OCI-LY7 (cell line): ENCODE measurements at regions not wholly inside any gene's neighbourhood (a gene's known extent, or its start where the extent isn't known, plus 50 kb on each side); places are given as distances from the start of the nearest gene placed in this dataset.
"Not testable (repeated sequence)": the region's sequence is repeated elsewhere in the genome, so short reads cannot be mapped to it uniquely, and the experiment has no call there.

ENCODE experiments used
- BruUV-seq: library from RNA; stranded (reverse); fragments of 400-500 nt; replicated peaks from 2 replicates; lab custom pipeline; 2021; lab: Mats Ljungman, UMichigan
- CTCF ChIA-PET: fragments of 300-600 bp; sonication (Branson Sonifier 250); formaldehyde crosslinking; loops from one replicate; lab custom pipeline; 2022; ENCODE audit warnings: antibody characterized with exemption; ENCODE audit not compliant: unreplicated experiment; lab: Charles Lee
- POLR2A ChIA-PET: fragments of 300-600 bp; sonication (Branson Sonifier 250); formaldehyde crosslinking; loops from one replicate; lab custom pipeline; 2022; ENCODE audit warnings: antibody characterized with exemption; lab: Charles Lee
- DNase-seq: peaks from one replicate; pipeline ENCODE4 v3.0.0-alpha.2; 2015; ENCODE audit warnings: low spot score
- H2AFZ ChIP-seq: fragments of 200-600 bp; sonication (generic), shearing (Covaris generic); 2 replicates; pipeline ENCODE4 v1.6.1; 2014; ENCODE audit warnings: mild to moderate bottlenecking, antibody characterized with exemption, low read length, moderate library complexity
- H3K27ac ChIP-seq: fragments of 200-600 bp; sonication (generic); 2 replicates; pipeline ENCODE4 v1.5.1; 2014; ENCODE audit warnings: mixed run types, low read depth, mild to moderate bottlenecking, moderate library complexity, low read length, inconsistent platforms; ENCODE audit not compliant: poor library complexity, severe bottlenecking
- H3K36me3 ChIP-seq: fragments of 200-600 bp; sonication (generic); 2 replicates; pipeline ENCODE4 v1.6.1; 2014; ENCODE audit warnings: mild to moderate bottlenecking, antibody characterized with exemption, low read length, moderate library complexity, mixed read lengths; ENCODE audit not compliant: insufficient read depth
- H3K4me1 ChIP-seq: fragments of 200-600 bp; sonication (generic); 2 replicates; pipeline ENCODE4 v1.5.1; 2014; ENCODE audit warnings: mild to moderate bottlenecking, low read length; ENCODE audit not compliant: insufficient read depth, poor library complexity, severe bottlenecking
- H3K4me2 ChIP-seq: fragments of 200-600 bp; sonication (generic); 2 replicates; pipeline ENCODE4 v1.6.1; 2014; ENCODE audit warnings: mild to moderate bottlenecking, low read length
- H3K4me3 ChIP-seq: fragments of 200-600 bp; sonication (generic); 2 replicates; pipeline ENCODE4 v1.5.1; 2014; ENCODE audit warnings: mild to moderate bottlenecking, low read depth, low read length; ENCODE audit not compliant: poor library complexity, severe bottlenecking
- H3K79me2 ChIP-seq: fragments of 200-600 bp; sonication (generic); 2 replicates; pipeline ENCODE4 v1.6.1; 2016; ENCODE audit warnings: low read depth, mild to moderate bottlenecking, low read length, moderate library complexity, mixed read lengths; ENCODE audit not compliant: insufficient read depth
- H3K9me2 ChIP-seq: fragments of 200-600 bp; sonication (generic); 2 replicates; pipeline ENCODE4 v1.6.1; 2016; ENCODE audit warnings: mild to moderate bottlenecking, low read length, mixed read lengths; ENCODE audit not compliant: insufficient read depth
- H3K9me3 ChIP-seq: fragments of 200-600 bp; sonication (generic); 2 replicates; pipeline ENCODE4 v1.6.1; 2014; ENCODE audit warnings: mild to moderate bottlenecking, mixed run types, low read length, mixed read lengths
- H4K20me1 ChIP-seq: fragments of 200-600 bp; sonication (generic); 2 replicates; pipeline ENCODE4 v1.6.1; 2014; ENCODE audit warnings: mild to moderate bottlenecking, antibody characterized with exemption, low read length, moderate library complexity, mixed read lengths; ENCODE audit not compliant: insufficient read depth
- CTCF ChIP-seq: fragments of 200-600 bp; sonication (generic); conservative IDR thresholded peaks from 2 replicates; pipeline ENCODE4 v1.5.1; 2014; ENCODE audit warnings: mild to moderate bottlenecking, antibody characterized with exemption, low read length, moderate library complexity, mixed read lengths
- EZH2phosphoT487 ChIP-seq: fragments of 200-600 bp; sonication (generic); IDR thresholded peaks from 2 replicates; pipeline ENCODE4 v1.6.1; 2018; ENCODE audit warnings: low read depth, borderline replicate concordance, mild to moderate bottlenecking, mixed run types, antibody characterized with exemption, low read length, moderate library complexity, mixed read lengths
- intact Hi-C: fragments of 100-400 bp; cut with micrococcal nuclease; formaldehyde crosslinking; loops from one replicate; pipeline ENCODE4 v1.10.0; 2022; ENCODE audit not compliant: unreplicated experiment

GRCh38 chr17:43345515-43345914, 53.3 kb upstream of the ARL4D start:
- H3K4me2 ChIP-seq, CTCF ChIA-PET, H3K79me2 ChIP-seq, H3K4me1 ChIP-seq, H3K4me3 ChIP-seq, H3K27ac ChIP-seq, intact Hi-C loops, H3K9me2 ChIP-seq, H4K20me1 ChIP-seq, H2AFZ ChIP-seq, POLR2A ChIA-PET, BruUV-seq, DNase-seq: not testable (repeated sequence)
- Histone ChIP-seq H3K9me3 (peaks cover 23% of the 10 kb centered on the region), H3K36me3 (peaks cover 29% of the 10 kb centered on the region)

- ChIA-PET POLR2A (interaction anchor here (1.0 kb wide), 1 partner anchor 10 kb away, joined by 3 read pairs; no protein-coding TSS in a partner anchor), CTCF (no interaction called here)
- DNase-seq, result no peak
- Histone ChIP-seq H4K20me1 (no peaks in the 10 kb centered on the region), H3K79me2 (no peaks in the 10 kb centered on the region), H3K9me3 (peaks cover 23% of the 10 kb centered on the region), H3K4me3 (no peak overlapping the region), H3K4me1 (no peaks in the 10 kb centered on the region), H3K9me2 (no peaks in the 10 kb centered on the region), H3K27ac (no peak overlapping the region), H2AFZ (no peak overlapping the region), H3K4me2 (no peak overlapping the region), H3K36me3 (peaks cover 25% of the 10 kb centered on the region)
- intact Hi-C loops, result no loop called here
- no peak for TF ChIP-seq CTCF
- TF ChIP-seq EZH2phosphoT487, result no peak
- BruUV-seq, result no TSS peak
These were observed 54.1 kb upstream of the ARL4D start for GRCh38 chr17:43344685-43345084.

GRCh38 chr17:43342589-43342890, 56.3 kb upstream of the ARL4D start:
- intact Hi-C loops, result no loop called here

More at GRCh38 chr17:43342589-43342890, 56.3 kb upstream of the ARL4D start:
- ChIA-PET CTCF (no interaction called here), POLR2A (no interaction called here)
- Histone ChIP-seq H2AFZ (no peak overlapping the region), H3K36me3 (peaks cover 5% of the 10 kb centered on the region), H3K9me3 (peaks cover 7% of the 10 kb centered on the region), H4K20me1 (no peaks in the 10 kb centered on the region), H3K4me2 (no peak overlapping the region), H3K4me3 (no peak overlapping the region), H3K4me1 (no peaks in the 10 kb centered on the region), H3K79me2 (no peaks in the 10 kb centered on the region), H3K9me2 (no peaks in the 10 kb centered on the region), H3K27ac (no peak overlapping the region)
- no peak for DNase-seq
- no TSS peak for BruUV-seq
- TF ChIP-seq CTCF (no peak), EZH2phosphoT487 (no peak)
